Heart right ventricle (tissue), 16 donors: ENCODE measurements at regions not wholly inside any gene's neighbourhood (a gene's known extent, or its start where the extent isn't known, plus 50 kb on each side); places are given as distances from the start of the nearest gene placed in this dataset.
"Not testable (repeated sequence)": the region's sequence is repeated elsewhere in the genome, so short reads cannot be mapped to it uniquely, and the experiment has no call there.

Experiments
- ATAC-seq, 8 donors: fragments of 200-7000 bp; cut with Tn5 transposase; one replicate each; pipeline ENCODE4 v1.9.1; 2020; ENCODE audit warnings: mild to moderate bottlenecking in 8 of 8, moderate library complexity in 8 of 8, moderate number of reproducible peaks in 1 of 8
- DNase-seq, 2 donors: peaks; one replicate each; pipeline ENCODE4 v3.0.0-alpha.2; 2020
- H3K27ac ChIP-seq, 10 donors: fragments of 200-600 bp; sonication (generic) in 2 of 10; one replicate each; pipeline versions ENCODE4 v1.5.0 to v1.8.0; 2020 to 2022; ENCODE audit warnings: mild to moderate bottlenecking in 3 of 10
- H3K27me3 ChIP-seq, 7 donors: fragments of 200-600 bp; one replicate each; pipeline ENCODE4 v1.8.0; 2021 to 2022; ENCODE audit warnings: mild to moderate bottlenecking in 2 of 7
- H3K36me3 ChIP-seq, 9 donors: fragments of 200-600 bp; sonication (generic) in 1 of 9; one replicate each; pipeline versions ENCODE4 v1.5.0 to v1.8.0; 2020 to 2022; ENCODE audit warnings: mild to moderate bottlenecking in 2 of 9
- H3K4me1 ChIP-seq, 9 donors: fragments of 200-600 bp; sonication (generic) in 1 of 9; one replicate each; pipeline versions ENCODE4 v1.5.0 to v1.8.0; 2020 to 2022; ENCODE audit warnings: mild to moderate bottlenecking in 4 of 9
- H3K4me3 ChIP-seq, 10 donors: fragments of 200-600 bp; sonication (generic) in 2 of 10; one replicate each; pipeline versions ENCODE4 v1.5.0 to v1.8.0; 2020 to 2022; ENCODE audit warnings: mild to moderate bottlenecking in 7 of 10, moderate library complexity in 2 of 10
- H3K9me3 ChIP-seq, 11 donors: fragments of 200-600 bp in 10 of 11; sonication (generic) in 2 of 11; one replicate each; pipeline versions ENCODE4 v1.5.0 to v1.8.0; 2013 to 2022; ENCODE audit warnings: mild to moderate bottlenecking in 2 of 11, control low read depth in 1 of 11, moderate library complexity in 1 of 11
- CTCF ChIP-seq, 9 donors: fragments of 200-600 bp; sonication (generic) in 2 of 9; IDR thresholded peaks; one replicate each; pipeline versions ENCODE4 v1.5.0 to v1.8.0; 2021 to 2022; ENCODE audit warnings: antibody characterized with exemption in 9 of 9, mild to moderate bottlenecking in 5 of 9, moderate library complexity in 1 of 9
- WGBS, 2 donors: extraction: QIAGEN DNeasy Blood & Tissue Kit; methylation state at CpG; one replicate each; pipeline ENCODE4 v1.1.7; 2013; ENCODE audit warnings: inconsistent platforms in 1 of 2; 5-methylcytosine and 5-hydroxymethylcytosine counted together
- intact Hi-C, 10 donors: fragments of 100-400 bp; cut with DNase I; formaldehyde crosslinking; loops; one replicate each; pipeline versions ENCODE4 v1.11.1 to v1.14.2; 2022
- donor health status: Arrhythmogenic right ventricular cardiomyopathy.
- donor health status: ischemic (EF 13 %, LVEDD 7.1; RV severe dilation, severe dysfunction).
- donor health status: healthy with polysubstance abuse.
- donor health status: DM: no; HTN: yes; CAD: no.
- donor health status: DM: no; HTN: no; CAD: no.
- donor health status: ischemic (EF 25% LVEDD 6.9; RV normal size, moderate dysfunction).
- donor health status: ischemic (EF 25% LVEDD 5.7; RV mildly dilated, moderate dysfunction).
- donor health status: healthy.
- donor health status: DM: yes; HTN: yes; CAD: no.
- donor health status: Ischemic cardiomyopathy.
- donor health status: ischemic (EF 35%, LVEDD 5.7; RV mildly dilated, moderate dysfunction).
- donor health status: nonischemic (EF 11% LVEDD 7.7; RV severe dilation, severe dysfunction).
- donor health status: DM: yes; HTN: yes; CAD: no.
- donor health status: PGD.
- donor health status: ischemic (EF 29% LVEDD 5.4; RV normal size, mild dysfunction).
- donor health status: nonischemic (EF 23%, LVEDD 6.1; RV moderate dilation, normal function).

- Histone ChIP-seq H3K27ac (no peak overlapping the region), H3K4me1 (no peaks in the 10 kb centered on the region), H3K9me3 (peaks cover 0 to 15% (median 0%) of the 10 kb centered on the region in 11 donors), H3K4me3 (no peak overlapping the region), H3K27me3 (peaks cover 0 to 6% (median 0%) of the 10 kb centered on the region in 7 donors), H3K36me3 (no peaks in the 10 kb centered on the region)
- TF ChIP-seq CTCF (IDR thresholded peaks at IDR 0.05): no peak
- intact Hi-C loops: no loop called here
- no peak for DNase-seq
- ATAC-seq: no peak
These were observed 511.7 kb upstream of the KLHL4 start for GRCh38 chrX:87005885-87006284.

GRCh38 chrX:87006561-87006960 is 511.0 kb upstream of the KLHL4 start:
- no peak for DNase-seq
- intact Hi-C loops: no loop called here
- no peak for ATAC-seq
- Histone ChIP-seq H3K9me3 (peaks cover 0 to 15% (median 0%) of the 10 kb centered on the region in 11 donors), H3K4me3 (no peak overlapping the region), H3K27me3 (peaks cover 0 to 6% (median 0%) of the 10 kb centered on the region in 7 donors), H3K4me1 (no peaks in the 10 kb centered on the region), H3K27ac (no peak overlapping the region), H3K36me3 (no peaks in the 10 kb centered on the region)
- TF ChIP-seq CTCF (IDR thresholded peaks at IDR 0.05): no peak

- no peak overlapping the region for H3K4me3 ChIP-seq
- intact Hi-C loops: no loop called here
- ATAC-seq: no peak
- no peaks in the 10 kb centered on the region for H3K4me1 ChIP-seq
- H3K36me3 ChIP-seq: no peaks in the 10 kb centered on the region
- no peak for TF ChIP-seq CTCF (IDR thresholded peaks at IDR 0.05)
- no peak overlapping the region for H3K27ac ChIP-seq
- WGBS, 2 donors: 89% methylated on average over 2 of the region's 2 CpGs
- no peaks in the 10 kb centered on the region for H3K27me3 ChIP-seq
- DNase-seq: no peak
- peaks cover 0 to 9% (median 0%) of the 10 kb centered on the region in 11 donors for H3K9me3 ChIP-seq
These were observed 500.4 kb upstream of the KLHL4 start for GRCh38 chrX:87017210-87017609.

- H3K4me1 ChIP-seq, ATAC-seq, DNase-seq, H3K27ac ChIP-seq, H3K36me3 ChIP-seq, intact Hi-C loops, H3K27me3 ChIP-seq, H3K4me3 ChIP-seq: not testable (repeated sequence)
- H3K9me3 ChIP-seq: peaks cover 0 to 20% (median 0%) of the 10 kb centered on the region in 11 donors
- 94 to 95% methylated on average over 21 to 25 of the region's 25 CpGs for WGBS, 2 donors
These were observed 484.5 kb upstream of the KLHL4 start for GRCh38 chrX:87033115-87033514.

- Histone ChIP-seq H3K27ac (no peak overlapping the region), H3K36me3 (no peaks in the 10 kb centered on the region), H3K9me3 (peaks cover 0 to 5% (median 0%) of the 10 kb centered on the region in 11 donors), H3K4me3 (no peak overlapping the region), H3K27me3 (no peaks in the 10 kb centered on the region), H3K4me1 (no peaks in the 10 kb centered on the region)
- ATAC-seq (no peak), DNase-seq (no peak)
- TF ChIP-seq CTCF (IDR thresholded peaks at IDR 0.05): no peak
- 75 to 84% methylated on average over 4 of the region's 4 CpGs for WGBS, 2 donors
- intact Hi-C loops: no loop called here
These were observed 472.2 kb upstream of the KLHL4 start for GRCh38 chrX:87045352-87045751.
